Smooth muscle cell (in vitro differentiated cells): ENCODE measurements at regions not wholly inside any gene's neighbourhood (a gene's known extent, or its start where the extent isn't known, plus 50 kb on each side); places are given as distances from the start of the nearest gene placed in this dataset.

Source experiments
- DNase-seq: peaks from one replicate; lab custom pipeline; 2025; ENCODE audit not compliant: unreplicated experiment; lab: John Stamatoyannopoulos, UW
- H2AFZ ChIP-seq: fragments of 200-600 bp; sonication (generic); 2 replicates; pipeline ENCODE4 v1.6.0; 2016; ENCODE audit warnings: antibody characterized with exemption, low read depth, mild to moderate bottlenecking
- H3F3A ChIP-seq: fragments of 200-600 bp; sonication (generic); 2 replicates; pipeline ENCODE4 v1.6.0; 2017; ENCODE audit warnings: antibody characterized with exemption, low read depth
- H3K27ac ChIP-seq: fragments of 200-600 bp; sonication (generic); 2 replicates; pipeline ENCODE4 v1.5.1; 2016; ENCODE audit warnings: low read depth, mild to moderate bottlenecking
- H3K27me3 ChIP-seq: fragments of 200-600 bp; sonication (generic); 2 replicates; pipeline ENCODE4 v1.6.1; 2016; ENCODE audit warnings: low read depth, mild to moderate bottlenecking
- H3K36me3 ChIP-seq: fragments of 200-600 bp; sonication (generic); 2 replicates; pipeline ENCODE4 v1.5.1; 2016; ENCODE audit warnings: low read depth
- H3K4me1 ChIP-seq: fragments of 200-600 bp; sonication (generic); 2 replicates; pipeline ENCODE4 v1.5.1; 2016; ENCODE audit warnings: low read depth
- H3K4me2 ChIP-seq: fragments of 200-600 bp; sonication (generic); 2 replicates; pipeline ENCODE4 v1.6.0; 2016; ENCODE audit warnings: mild to moderate bottlenecking
- H3K4me3 ChIP-seq: fragments of 200-600 bp; sonication (generic); 2 replicates; pipeline ENCODE4 v1.5.1; 2016; ENCODE audit warnings: mild to moderate bottlenecking
- H3K79me2 ChIP-seq: fragments of 200-600 bp; sonication (generic); 2 replicates; pipeline ENCODE4 v1.6.0; 2016; ENCODE audit warnings: low read depth, mild to moderate bottlenecking
- H3K9ac ChIP-seq: fragments of 200-600 bp; sonication (generic); 2 replicates; pipeline ENCODE4 v1.6.0; 2016; ENCODE audit warnings: low read depth
- H3K9me3 ChIP-seq: fragments of 200-600 bp; sonication (generic); replicated peaks from 2 replicates; pipeline ENCODE4 v1.5.1; 2016; ENCODE audit warnings: low read depth
- H4K20me1 ChIP-seq: fragments of 200-600 bp; sonication (generic); 2 replicates; pipeline ENCODE4 v1.6.0; 2016; ENCODE audit warnings: low read depth
- CTCF ChIP-seq: fragments of 200-600 bp; sonication (generic); IDR thresholded peaks from 2 replicates; pipeline ENCODE4 v1.5.1; 2017; ENCODE audit warnings: borderline replicate concordance, mild to moderate bottlenecking, antibody characterized with exemption; ENCODE audit not compliant: insufficient read depth, poor library complexity, severe bottlenecking
- WGBS: methylation state at CpG from one replicate; pipeline ENCODE4 v1.1.7; 2016; ENCODE audit warnings: low lambda C conversion rate; 5-methylcytosine and 5-hydroxymethylcytosine counted together

DNA sequence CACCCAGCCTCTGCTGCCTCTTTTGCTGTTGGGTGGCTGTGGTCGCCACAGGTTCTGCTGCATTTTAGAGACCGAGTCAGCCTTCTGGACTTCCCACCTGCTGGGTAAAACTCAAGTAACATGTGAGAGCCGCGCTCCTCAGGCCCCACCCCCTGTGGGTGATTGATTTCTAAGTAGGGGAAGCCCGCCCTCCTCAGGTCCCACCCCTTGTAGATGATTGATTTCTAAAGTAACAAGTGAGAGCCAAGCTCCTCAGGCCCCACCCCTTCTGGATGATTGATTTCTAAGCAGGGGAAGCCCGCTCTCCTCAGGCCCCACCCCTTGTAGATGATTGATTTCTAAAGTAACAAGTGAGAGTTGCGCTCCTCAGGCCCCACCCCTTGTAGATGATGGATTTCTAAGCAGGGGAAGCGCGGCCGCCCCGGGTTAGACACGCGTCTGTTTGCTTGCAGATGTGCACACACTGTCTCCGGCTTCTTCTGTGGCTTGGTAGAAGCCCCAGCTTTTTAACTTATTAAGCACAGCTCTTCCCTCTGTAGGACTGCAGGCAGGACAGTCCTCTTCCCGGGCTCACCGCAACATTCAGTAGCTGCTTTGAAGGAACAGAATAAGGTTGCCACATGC is 83.4 kb downstream of the FAM43A start:
- Histone ChIP-seq H4K20me1 (no peaks in the 10 kb centered on the region), H3K27me3 (no peaks in the 10 kb centered on the region), H3F3A (no peaks in the 10 kb centered on the region), H3K79me2 (no peaks in the 10 kb centered on the region), H2AFZ (peak overlapping the region; percentile 92), H3K4me2 (peak overlapping the region; percentile 89), H3K27ac (peak overlapping the region; percentile 17), H3K4me3 (peak overlapping the region; percentile 49), H3K36me3 (no peaks in the 10 kb centered on the region), H3K9me3 (no peaks in the 10 kb centered on the region), H3K4me1 (peaks cover 12% of the 10 kb centered on the region), H3K9ac (no peak overlapping the region)
- no peak for TF ChIP-seq CTCF
- WGBS: 5% methylated on average over 16 of the region's 16 CpGs
- peak; percentile 68 for DNase-seq

DNA sequence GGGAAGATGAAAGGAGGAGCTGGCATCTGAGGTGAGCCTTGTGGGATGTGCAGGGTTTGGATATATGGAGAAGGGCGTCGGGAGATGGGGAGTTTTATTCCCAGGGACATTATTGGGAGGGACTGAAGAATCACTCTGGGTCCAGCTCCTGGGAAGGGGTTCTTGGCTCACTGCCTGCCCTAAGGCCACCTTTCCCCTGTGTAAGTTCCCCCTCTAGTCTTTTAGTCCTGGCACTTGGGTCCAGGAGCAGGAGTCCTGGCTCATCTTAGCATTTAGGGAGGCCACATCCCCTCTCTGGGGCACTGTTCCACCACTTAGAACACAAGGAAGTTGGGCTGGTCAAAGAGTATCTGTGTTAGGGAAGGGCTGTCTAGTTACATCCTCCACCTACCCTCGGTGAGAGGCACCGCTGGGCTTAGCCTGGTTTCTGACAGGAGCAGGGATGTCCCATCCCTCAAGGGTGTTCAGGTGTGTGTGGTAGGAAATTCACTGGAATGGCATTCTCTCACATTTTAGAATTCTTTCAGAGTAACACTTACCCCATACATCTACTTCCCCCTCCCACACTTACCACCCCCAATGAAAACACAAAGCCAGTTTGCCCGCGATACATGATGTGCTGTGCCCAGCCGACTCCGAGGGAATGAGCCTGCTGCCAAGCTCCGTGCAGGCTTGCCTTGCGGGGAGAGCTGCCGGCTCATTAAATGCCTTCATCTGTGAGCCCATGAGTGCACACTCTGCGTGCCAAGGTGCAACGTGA is 86.7 kb downstream of the FAM43A start:
- no peak for TF ChIP-seq CTCF
- no peaks in the 10 kb centered on the region for H3F3A ChIP-seq
- H3K27me3 ChIP-seq: no peaks in the 10 kb centered on the region
- no peaks in the 10 kb centered on the region for H3K79me2 ChIP-seq
- no peak for DNase-seq
- no peaks in the 10 kb centered on the region for H4K20me1 ChIP-seq
- WGBS: 80% methylated on average over 13 of the region's 13 CpGs
- H3K27ac ChIP-seq: no peak overlapping the region
- no peak overlapping the region for H3K4me3 ChIP-seq
- no peaks in the 10 kb centered on the region for H3K36me3 ChIP-seq
- peaks cover 12% of the 10 kb centered on the region for H3K4me1 ChIP-seq
- H3K9ac ChIP-seq: no peak overlapping the region
- H3K4me2 ChIP-seq: no peak overlapping the region
- no peak overlapping the region for H2AFZ ChIP-seq
- H3K9me3 ChIP-seq: no peaks in the 10 kb centered on the region

- no peaks in the 10 kb centered on the region for H3K9me3 ChIP-seq
- no peak for TF ChIP-seq CTCF
- H2AFZ ChIP-seq: no peak overlapping the region
- no peak for DNase-seq
- no peak overlapping the region for H3K9ac ChIP-seq
- H3K4me2 ChIP-seq: no peak overlapping the region
- no peaks in the 10 kb centered on the region for H4K20me1 ChIP-seq
- H3K27ac ChIP-seq: no peak overlapping the region
- H3K36me3 ChIP-seq: no peaks in the 10 kb centered on the region
- H3K4me1 ChIP-seq: peaks cover 12% of the 10 kb centered on the region
- WGBS: 29% methylated on average over 5 of the region's 5 CpGs
- no peaks in the 10 kb centered on the region for H3K79me2 ChIP-seq
- H3K27me3 ChIP-seq: no peaks in the 10 kb centered on the region
- H3K4me3 ChIP-seq: no peak overlapping the region
- no peaks in the 10 kb centered on the region for H3F3A ChIP-seq
Measured at GRCh38 chr3:194773216-194773615, 87.5 kb downstream of the FAM43A start.
